Transverse colon (tissue), 4 donors: ENCODE measurements at regions not wholly inside any gene's neighbourhood (a gene's known extent, or its start where the extent isn't known, plus 50 kb on each side); places are given as distances from the start of the nearest gene placed in this dataset.

ENCODE experiments used
- CTCF ChIP-seq, 5 experiments: fragments of 200-600 bp in 3 of 5; fragments of 450-650 bp in 2 of 5; sonication (generic) in 3 of 5; IDR thresholded peaks; 1 replicate in 2 of 5; 2 replicates in 3 of 5; pipeline ENCODE4 v1.5.1; 2016 to 2017; ENCODE audit warnings: antibody characterized with exemption in 5 of 5, inconsistent platforms in 3 of 5, mild to moderate bottlenecking in 2 of 5, moderate library complexity in 1 of 5
- POLR2AphosphoS5 ChIP-seq, 3 donors: sonication (generic); formaldehyde crosslinking; IDR thresholded peaks; one replicate each; pipeline ENCODE4 v1.6.1; 2016; ENCODE audit warnings: antibody characterized with exemption in 3 of 3

GRCh38 chr10:124313374-124313773, 105.3 kb downstream of the OAT start:
- no peak for TF ChIP-seq CTCF (IDR thresholded peaks at IDR 0.05)
- no peak for TF ChIP-seq POLR2AphosphoS5 (IDR thresholded peaks at IDR 0.05)
